Esophagus muscularis mucosa (tissue), 4 donors: ENCODE measurements at regions not wholly inside any gene's neighbourhood (a gene's known extent, or its start where the extent isn't known, plus 50 kb on each side); places are given as distances from the start of the nearest gene placed in this dataset.

Experiments
- EP300 ChIP-seq: sonication (generic); formaldehyde crosslinking; IDR thresholded peaks from one replicate; pipeline ENCODE4 v1.6.1; 2017; ENCODE audit warnings: antibody characterized with exemption
- POLR2A ChIP-seq: fragments of 450-650 bp; IDR thresholded peaks from one replicate; pipeline ENCODE4 v1.6.1; 2017; ENCODE audit warnings: antibody characterized with exemption, moderate library complexity, mild to moderate bottlenecking, low read depth
- POLR2AphosphoS5 ChIP-seq, 2 donors: sonication (generic); formaldehyde crosslinking; IDR thresholded peaks; one replicate each; pipeline ENCODE4 v1.6.1; 2017; ENCODE audit warnings: antibody characterized with exemption in 2 of 2
- TF ChIP-seq, protein P1 (sequence below), 3 experiments: fragments of 200-600 bp in 2 of 3; fragments of 450-650 bp in 1 of 3; sonication (generic) in 2 of 3; IDR thresholded peaks; one replicate each; pipeline ENCODE4 v1.5.1; 2017 to 2019; ENCODE audit warnings: antibody characterized with exemption in 3 of 3, mild to moderate bottlenecking in 2 of 3, moderate library complexity in 1 of 3

DNA sequence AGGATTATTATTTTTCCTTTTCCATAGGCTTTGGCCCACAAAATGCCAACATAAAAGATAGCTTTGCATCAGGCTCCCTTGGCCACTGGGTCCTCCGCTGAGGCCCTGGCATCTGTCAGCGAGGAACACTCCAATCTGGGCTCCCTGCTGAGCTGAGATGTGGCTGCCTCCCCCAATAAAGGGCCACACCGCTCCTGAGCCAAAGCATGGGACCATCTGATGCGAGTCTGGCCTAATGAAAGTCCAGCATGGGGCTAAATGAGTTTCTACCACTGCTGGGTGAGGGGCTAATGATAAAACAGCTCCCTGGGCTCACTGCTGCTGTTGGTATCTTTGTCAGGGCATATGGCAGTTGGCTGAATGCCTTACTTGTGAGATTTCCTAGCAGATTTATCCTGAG lies 817.5 kb upstream of the SLC35B3 start:
- TF ChIP-seq POLR2A: no peak
- no peak for TF ChIP-seq POLR2AphosphoS5 (IDR thresholded peaks at IDR 0.05)
- TF ChIP-seq, protein P1, sequence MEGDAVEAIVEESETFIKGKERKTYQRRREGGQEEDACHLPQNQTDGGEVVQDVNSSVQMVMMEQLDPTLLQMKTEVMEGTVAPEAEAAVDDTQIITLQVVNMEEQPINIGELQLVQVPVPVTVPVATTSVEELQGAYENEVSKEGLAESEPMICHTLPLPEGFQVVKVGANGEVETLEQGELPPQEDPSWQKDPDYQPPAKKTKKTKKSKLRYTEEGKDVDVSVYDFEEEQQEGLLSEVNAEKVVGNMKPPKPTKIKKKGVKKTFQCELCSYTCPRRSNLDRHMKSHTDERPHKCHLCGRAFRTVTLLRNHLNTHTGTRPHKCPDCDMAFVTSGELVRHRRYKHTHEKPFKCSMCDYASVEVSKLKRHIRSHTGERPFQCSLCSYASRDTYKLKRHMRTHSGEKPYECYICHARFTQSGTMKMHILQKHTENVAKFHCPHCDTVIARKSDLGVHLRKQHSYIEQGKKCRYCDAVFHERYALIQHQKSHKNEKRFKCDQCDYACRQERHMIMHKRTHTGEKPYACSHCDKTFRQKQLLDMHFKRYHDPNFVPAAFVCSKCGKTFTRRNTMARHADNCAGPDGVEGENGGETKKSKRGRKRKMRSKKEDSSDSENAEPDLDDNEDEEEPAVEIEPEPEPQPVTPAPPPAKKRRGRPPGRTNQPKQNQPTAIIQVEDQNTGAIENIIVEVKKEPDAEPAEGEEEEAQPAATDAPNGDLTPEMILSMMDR (IDR thresholded peaks at IDR 0.05): no peak
- no peak for TF ChIP-seq EP300
